HG02970 (cell line): ENCODE measurements at regions not wholly inside any gene's neighbourhood (a gene's known extent, or its start where the extent isn't known, plus 50 kb on each side); places are given as distances from the start of the nearest gene placed in this dataset.

ENCODE experiments used
- ATAC-seq: cut with Tn5 transposase; IDR thresholded peaks from one replicate; pipeline ENCODE4 v1.9.1; 2021; ENCODE audit warnings: mild to moderate bottlenecking, moderate library complexity, moderate number of reproducible peaks; ENCODE audit not compliant: unreplicated experiment, low FRiP score

GRCh38 chr13:30108216-30108912, 199.0 kb downstream of the KATNAL1 start:
- no peak for ATAC-seq

GRCh38 chr13:30107521-30108136, 199.7 kb downstream of the KATNAL1 start:
- ATAC-seq: no peak

GRCh38 chr13:30107121-30107520, 200.2 kb downstream of the KATNAL1 start:
- ATAC-seq: no peak

DNA sequence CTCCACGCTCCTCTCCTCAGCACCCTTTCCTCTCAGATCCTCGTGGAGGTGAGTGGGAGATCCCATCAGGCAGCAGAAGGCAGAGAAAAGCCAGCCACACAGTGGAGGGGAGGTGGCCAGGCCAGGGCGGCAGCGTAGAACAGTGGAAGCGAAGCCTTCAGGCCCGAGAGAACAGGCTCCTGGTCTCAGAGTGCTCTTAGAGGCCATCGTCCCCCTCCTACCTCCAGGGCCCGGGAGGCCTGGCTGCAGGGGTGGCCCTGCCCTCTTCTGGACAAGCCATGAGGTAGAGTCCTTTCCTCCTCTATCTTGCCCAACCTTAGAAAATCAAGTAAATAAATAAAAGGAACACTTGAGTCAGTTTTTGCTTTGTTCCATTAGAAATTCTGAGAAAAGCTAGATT, 202.0 kb downstream of the KATNAL1 start:
- ATAC-seq: no peak

DNA sequence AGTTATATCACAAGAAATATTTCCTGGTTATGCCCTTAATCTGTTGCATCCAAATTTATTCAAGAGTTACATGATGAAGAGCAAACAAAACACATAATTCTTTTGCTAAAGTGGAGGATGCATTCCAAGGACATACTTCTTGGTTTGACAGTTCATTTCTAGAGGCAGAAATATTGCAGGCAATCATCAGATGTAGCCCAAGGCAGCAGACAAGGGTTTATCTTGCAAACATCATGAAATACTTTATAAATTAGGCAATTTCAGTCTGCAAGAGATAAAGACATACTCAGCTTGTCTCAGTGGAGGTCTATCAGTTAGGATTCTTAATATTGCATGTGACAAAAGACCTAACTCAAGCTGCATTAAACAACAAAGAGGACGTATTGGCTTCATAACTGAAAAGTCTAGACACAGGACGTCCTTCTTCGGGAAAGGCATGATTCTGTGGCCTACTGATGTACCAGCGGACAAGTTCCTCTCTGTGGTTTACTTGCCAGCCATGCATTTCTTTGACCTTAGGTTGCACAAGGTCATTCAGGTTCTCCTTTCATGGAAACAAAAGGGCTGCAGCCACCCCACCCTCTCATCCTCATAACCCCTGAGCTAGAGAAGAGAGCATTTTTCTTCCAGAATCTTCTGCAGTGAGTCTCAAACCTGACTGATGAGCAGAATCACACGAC, 204.1 kb downstream of the KATNAL1 start:
- ATAC-seq: no peak

DNA sequence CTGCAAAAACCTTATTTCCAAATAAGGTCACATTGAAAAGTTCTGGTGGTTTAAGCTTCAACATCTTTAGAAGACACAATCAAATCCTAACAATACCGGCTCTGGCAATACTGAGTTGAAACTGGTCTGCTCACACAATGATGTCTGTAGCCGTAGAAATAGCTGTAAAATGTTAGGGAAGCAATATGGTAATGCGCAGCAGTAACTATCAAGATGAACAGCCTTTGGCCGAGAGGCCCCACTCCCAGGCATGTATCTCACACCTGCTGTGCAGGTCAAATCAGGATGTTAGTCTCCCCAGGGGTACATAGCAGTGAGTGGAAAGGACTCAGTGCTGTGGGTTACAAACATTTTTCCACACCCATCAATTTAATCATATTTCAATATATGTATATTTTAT, 207.1 kb downstream of the KATNAL1 start:
- no peak for ATAC-seq

- no peak for ATAC-seq
These were observed 209.7 kb downstream of the KATNAL1 start for GRCh38 chr13:30097701-30098100.

DNA sequence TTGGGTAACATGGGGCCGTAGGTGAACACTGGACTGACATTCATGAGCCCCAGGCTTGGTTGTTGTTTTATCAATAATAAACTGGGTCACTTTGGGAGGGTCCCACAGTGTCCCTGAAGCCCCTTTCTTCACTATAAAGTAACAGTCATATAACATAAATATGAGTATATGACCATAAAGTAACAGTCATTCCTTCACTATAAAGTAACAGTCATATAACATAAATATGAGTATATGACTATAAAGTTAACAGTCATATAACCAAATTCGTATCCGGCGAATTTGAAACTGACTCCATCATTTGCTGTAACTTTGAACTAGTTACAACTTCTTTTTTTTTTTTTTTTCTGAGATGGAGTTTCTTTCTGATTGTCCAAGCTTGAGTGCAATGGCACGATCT, 210.3 kb downstream of the KATNAL1 start:
- no peak for ATAC-seq

DNA sequence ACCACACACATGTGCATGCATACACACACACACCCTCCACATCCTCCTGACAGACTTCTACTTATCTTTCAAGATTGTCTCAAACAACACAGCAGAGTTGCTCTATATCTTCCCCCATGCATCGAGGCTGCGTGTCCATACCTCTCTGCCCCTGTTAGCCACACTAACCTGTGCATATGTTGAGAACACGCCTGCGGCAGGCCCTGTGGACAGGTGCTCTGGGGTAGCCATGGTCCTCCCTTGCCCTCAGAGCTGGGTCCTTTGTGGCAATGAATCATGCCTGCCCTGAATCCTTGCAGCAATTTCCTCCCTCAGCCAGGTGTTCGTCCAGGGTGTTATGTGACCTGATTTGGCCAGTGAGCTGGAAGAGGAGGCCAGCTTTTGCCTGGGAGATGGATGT, 213.3 kb downstream of the KATNAL1 start:
- no peak for ATAC-seq

GRCh38 chr13:30093236-30093635, 214.1 kb downstream of the KATNAL1 start:
- no peak for ATAC-seq

GRCh38 chr13:30091691-30092090, 215.7 kb downstream of the KATNAL1 start:
- no peak for ATAC-seq

GRCh38 chr13:30091035-30091434, 216.3 kb downstream of the KATNAL1 start:
- no peak for ATAC-seq

DNA sequence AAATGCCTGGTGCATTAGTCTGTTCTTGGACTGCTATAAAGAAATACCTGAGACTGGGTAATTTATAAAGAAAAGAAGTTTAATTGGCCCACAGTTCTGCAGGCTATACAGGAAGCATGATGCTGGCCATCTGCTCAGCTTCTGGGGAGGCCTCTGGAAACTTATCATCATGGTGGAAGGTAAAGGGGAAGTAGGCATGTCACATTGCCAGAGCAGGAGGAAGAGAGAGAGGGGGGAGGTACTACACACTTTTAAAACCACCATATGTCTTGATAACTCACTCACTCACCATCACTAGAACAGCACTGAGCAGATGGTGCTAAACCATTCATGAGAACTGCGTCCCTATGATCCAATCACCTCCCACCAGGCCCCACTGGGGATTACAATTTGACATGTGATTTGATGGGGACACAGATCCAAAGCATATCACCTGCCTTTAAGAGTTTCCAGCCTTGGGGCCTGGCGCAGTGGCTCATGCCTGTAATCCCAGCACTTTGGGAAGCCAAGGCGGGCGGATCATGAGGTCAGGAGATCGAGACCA, 219.0 kb downstream of the KATNAL1 start:
- no peak for ATAC-seq

GRCh38 chr13:30085087-30085486, 222.3 kb downstream of the KATNAL1 start:
- no peak for ATAC-seq

GRCh38 chr13:30082391-30082790, 225.0 kb downstream of the KATNAL1 start:
- ATAC-seq: no peak

DNA sequence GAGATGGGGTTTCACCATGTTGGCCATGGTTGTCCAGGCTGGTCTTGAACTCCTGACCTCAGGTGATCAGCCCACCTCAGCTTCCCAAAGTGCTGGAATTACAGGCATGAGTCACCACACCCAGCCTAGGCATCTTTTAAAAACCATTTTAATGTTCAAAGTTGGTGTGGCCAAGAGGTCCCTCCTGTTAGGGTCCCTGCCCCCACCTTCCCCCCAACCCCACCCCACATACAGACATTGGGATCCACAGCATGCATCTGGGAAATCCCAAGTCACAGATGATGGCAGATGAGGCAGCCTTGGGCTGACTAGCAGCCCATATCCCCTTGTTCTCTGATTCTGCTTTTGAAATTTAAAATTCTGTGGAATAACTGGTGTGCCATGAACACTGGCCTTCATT, 226.0 kb downstream of the KATNAL1 start:
- no peak for ATAC-seq

DNA sequence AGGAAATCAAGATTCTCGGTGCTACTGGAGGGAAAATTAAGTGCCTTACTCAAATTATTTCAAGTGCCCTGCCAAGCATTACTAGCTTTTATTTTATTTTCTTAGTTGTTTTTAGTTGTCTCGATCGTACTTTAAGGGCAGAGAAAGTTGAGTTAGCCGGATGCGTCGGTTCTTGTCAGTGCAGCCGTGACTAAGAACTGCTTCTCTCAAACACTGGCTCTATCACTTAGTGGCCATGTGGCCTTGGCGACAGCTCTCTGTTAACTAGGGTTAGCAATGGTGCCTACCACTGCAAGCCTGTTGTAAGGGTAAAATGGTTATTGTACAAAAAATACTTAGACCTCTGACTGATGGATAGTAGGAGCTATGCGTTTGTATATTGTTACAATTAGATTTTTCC, 227.8 kb downstream of the KATNAL1 start:
- no peak for ATAC-seq

- no peak for ATAC-seq
These were observed 227.6 kb upstream of the UBL3 start for GRCh38 chr13:30078059-30078458.

DNA sequence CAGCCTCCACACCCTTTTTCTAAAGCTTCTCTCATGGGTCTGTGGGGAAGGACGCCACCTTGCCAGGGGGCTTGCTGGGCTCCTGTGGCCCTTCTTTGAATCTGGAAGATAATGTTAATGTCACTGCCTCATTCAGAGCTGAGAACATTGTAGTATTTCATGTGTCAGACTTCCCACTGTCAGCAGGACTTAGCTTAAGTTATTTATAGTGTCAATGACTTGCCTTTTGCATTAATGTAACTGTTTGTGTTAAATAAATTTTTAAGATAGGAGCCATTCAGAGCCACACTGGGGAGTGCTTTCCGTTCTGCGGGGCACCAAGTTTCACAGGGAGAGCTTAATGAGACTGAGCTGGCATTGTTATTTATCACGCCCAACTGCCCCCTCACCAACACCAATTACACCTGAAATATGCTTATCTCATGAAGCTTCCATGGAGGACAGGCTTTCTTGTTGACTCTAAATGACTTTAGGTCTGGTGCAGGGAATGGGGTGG, 226.9 kb upstream of the UBL3 start:
- no peak for ATAC-seq

- ATAC-seq: no peak
These were observed 224.7 kb upstream of the UBL3 start for GRCh38 chr13:30074955-30075614.

- no peak for ATAC-seq
These were observed 224.0 kb upstream of the UBL3 start for GRCh38 chr13:30074431-30074830.
